AG04450 (cell line): ENCODE measurements at regions not wholly inside any gene's neighbourhood (a gene's known extent, or its start where the extent isn't known, plus 50 kb on each side); places are given as distances from the start of the nearest gene placed in this dataset.

Experiments used
- CTCF ChIA-PET: fragments of 300-600, 350-600 bp; formaldehyde crosslinking; extraction: SDS; loops from one replicate; lab custom pipeline; 2022; ENCODE audit warnings: antibody characterized with exemption, inconsistent platforms; lab: Charles Lee
- POLR2A ChIA-PET: fragments of 350-600 bp; formaldehyde crosslinking; extraction: SDS; loops from one replicate; lab custom pipeline; 2021; ENCODE audit warnings: antibody characterized with exemption, inconsistent platforms; lab: Yijun Ruan, JAX
- DNase-seq: peaks from one replicate; pipeline ENCODE4 v3.0.0-alpha.2; 2011; ENCODE audit warnings: low read depth, low spot score
- H3K27ac ChIP-seq: one replicate; pipeline ENCODE4 v1.5.1; 2012; ENCODE audit warnings: low read depth, low read length, control low read depth
- H3K27me3 ChIP-seq: one replicate; pipeline ENCODE4 v1.6.0; 2012; ENCODE audit warnings: low read length; ENCODE audit not compliant: control insufficient read depth, insufficient read depth
- H3K4me3 ChIP-seq: 2 replicates; pipeline ENCODE4 v1.5.1; 2011; ENCODE audit warnings: mild to moderate bottlenecking, low read depth, low read length, control low read depth
- H3K9me3 ChIP-seq: 2 replicates; pipeline ENCODE4 v1.5.1; 2012; ENCODE audit warnings: low read length; ENCODE audit not compliant: control insufficient read depth, insufficient read depth
- CTCF ChIP-seq: IDR thresholded peaks from 2 replicates; pipeline ENCODE4 v1.5.1; 2011; ENCODE audit warnings: low read depth, low read length, control low read depth, inconsistent platforms

GRCh38 chr1:87398641-87399040 lies 70.0 kb downstream of the LMO4 start:
- DNase-seq = no peak
- TF ChIP-seq CTCF = no peak
- no peak overlapping the region for H3K4me3 ChIP-seq
- CTCF ChIA-PET = no interaction called here
- no peak overlapping the region for H3K27ac ChIP-seq
- no peaks in the 10 kb centered on the region for H3K27me3 ChIP-seq
- no peaks in the 10 kb centered on the region for H3K9me3 ChIP-seq
- POLR2A ChIA-PET = no interaction called here

GRCh38 chr1:87399264-87399663 lies 70.6 kb downstream of the LMO4 start:
- H3K27ac ChIP-seq = no peak overlapping the region
- ChIA-PET POLR2A (no interaction called here), CTCF (interaction anchor here (1.8 kb wide), 1 partner anchor 554 kb away, joined by 5 read pairs; no protein-coding TSS in a partner anchor)
- no peak overlapping the region for H3K4me3 ChIP-seq
- no peaks in the 10 kb centered on the region for H3K9me3 ChIP-seq
- DNase-seq = no peak
- H3K27me3 ChIP-seq = no peaks in the 10 kb centered on the region
- TF ChIP-seq CTCF = no peak

- no peak for TF ChIP-seq CTCF
- no peak for DNase-seq
- no peak overlapping the region for H3K27ac ChIP-seq
Observed at GRCh38 chr1:87399701-87400100, 71.0 kb downstream of the LMO4 start.

GRCh38 chr1:87400813-87401212 lies 72.1 kb downstream of the LMO4 start:
- Histone ChIP-seq H3K27ac (no peak overlapping the region), H3K9me3 (no peaks in the 10 kb centered on the region), H3K4me3 (no peak overlapping the region), H3K27me3 (no peaks in the 10 kb centered on the region)
- TF ChIP-seq CTCF = no peak
- ChIA-PET POLR2A (no interaction called here), CTCF (interaction anchor here (1.4 to 1.8 kb wide), 2 partner anchors 553 kb away, joined by 4 to 5 read pairs; no protein-coding TSS in a partner anchor)
- DNase-seq = no peak

More at GRCh38 chr1:87399701-87400100, 71.0 kb downstream of the LMO4 start:
- Histone ChIP-seq H3K9me3 (no peaks in the 10 kb centered on the region), H3K27me3 (no peaks in the 10 kb centered on the region), H3K4me3 (no peak overlapping the region)
- POLR2A ChIA-PET = no interaction called here
- CTCF ChIA-PET = interaction anchor here (1.8 kb wide), 1 partner anchor 554 kb away, joined by 5 read pairs; no protein-coding TSS in a partner anchor

- POLR2A ChIA-PET = no interaction called here
- H3K27ac ChIP-seq = no peak overlapping the region
- no peaks in the 10 kb centered on the region for H3K27me3 ChIP-seq
- TF ChIP-seq CTCF = no peak
- peak; percentile 33 for DNase-seq
- no peak overlapping the region for H3K4me3 ChIP-seq
- CTCF ChIA-PET = interaction anchor here (1.0 to 1.4 kb wide), 2 partner anchors 76 to 551 kb away, joined by 3 to 4 read pairs; no protein-coding TSS in a partner anchor
- H3K9me3 ChIP-seq = no peaks in the 10 kb centered on the region
Observed at GRCh38 chr1:87402241-87403002, 73.7 kb downstream of the LMO4 start.
